Stimulated activated CD4-positive, alpha-beta T cell treated with anti-CD3 and anti-CD28 coated beads, TNF-alpha, amount 100 ng/mL, for 48 hours (primary cell): ENCODE measurements at regions not wholly inside any gene's neighbourhood (a gene's known extent, or its start where the extent isn't known, plus 50 kb on each side); places are given as distances from the start of the nearest gene placed in this dataset.

ENCODE experiments used
- DNase-seq, 3 donors: peaks; one replicate each; pipeline ENCODE4 v3.0.0-alpha.2; 2020; ENCODE audit warnings: low read depth in 3 of 3

DNA sequence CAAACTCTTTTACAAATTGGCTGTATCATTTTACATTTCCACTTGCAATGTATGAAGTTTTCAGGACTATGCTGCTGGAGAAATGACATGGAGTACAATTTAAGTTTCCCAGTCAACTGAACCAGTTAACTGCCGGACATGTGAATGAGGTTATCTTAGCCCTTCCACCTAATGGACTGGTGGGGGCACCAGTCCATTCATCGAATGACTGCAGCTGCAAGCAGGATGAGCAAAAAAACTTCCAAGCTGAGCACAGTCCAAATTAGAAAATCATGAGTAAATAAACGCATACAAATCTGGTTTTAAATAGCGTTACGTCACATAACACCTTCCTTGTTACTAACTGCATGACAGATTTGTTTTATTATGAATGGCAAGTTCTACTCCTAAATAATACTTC, 1131.5 kb downstream of the PCDH18 start:
- no peak for DNase-seq

DNA sequence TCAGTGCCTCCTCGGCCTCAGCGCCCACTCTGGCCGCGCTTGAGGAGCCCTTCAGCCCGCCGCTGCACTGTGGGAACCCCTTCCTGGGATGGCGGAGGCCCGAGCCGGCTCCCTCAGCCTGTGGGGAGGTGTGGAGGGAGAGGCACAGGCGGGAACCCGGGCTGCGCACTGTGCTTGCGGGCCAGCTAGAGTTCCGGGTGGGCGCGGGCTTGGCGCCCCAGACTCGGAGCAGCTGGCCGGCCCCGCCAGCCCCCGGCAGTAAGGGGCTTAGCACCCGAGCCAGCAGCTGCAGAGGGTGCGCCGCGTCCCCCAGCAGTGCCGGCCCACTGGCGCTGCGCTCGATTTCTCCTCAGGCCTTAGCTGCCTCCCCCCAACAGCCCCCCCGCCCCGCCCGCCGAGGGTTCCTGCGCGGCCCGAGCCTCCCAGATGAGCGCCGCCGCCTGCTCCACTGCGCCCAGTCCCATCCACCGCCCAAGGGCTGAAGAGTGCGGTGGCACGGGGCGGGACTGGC, 1137.0 kb downstream of the PCDH18 start:
- no peak for DNase-seq

DNA sequence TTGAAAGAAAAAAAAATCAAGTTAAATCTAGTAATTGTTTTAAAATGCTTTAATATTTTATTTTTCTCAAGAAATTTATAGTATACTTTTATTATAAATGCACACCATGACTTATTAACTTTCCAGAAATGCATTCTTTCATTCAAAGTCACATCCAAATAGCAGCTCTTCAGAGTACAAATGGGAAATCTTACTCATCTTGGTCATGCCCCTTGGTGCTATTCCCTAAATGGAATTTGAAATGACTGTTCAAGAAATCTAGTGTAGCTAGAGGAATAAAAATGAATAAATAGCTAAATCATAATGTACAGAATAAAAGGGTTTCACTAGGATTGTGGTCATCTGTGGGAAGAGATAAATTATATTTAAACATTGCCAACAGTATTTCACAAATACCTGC, 1139.7 kb downstream of the PCDH18 start:
- DNase-seq, result no peak

DNA sequence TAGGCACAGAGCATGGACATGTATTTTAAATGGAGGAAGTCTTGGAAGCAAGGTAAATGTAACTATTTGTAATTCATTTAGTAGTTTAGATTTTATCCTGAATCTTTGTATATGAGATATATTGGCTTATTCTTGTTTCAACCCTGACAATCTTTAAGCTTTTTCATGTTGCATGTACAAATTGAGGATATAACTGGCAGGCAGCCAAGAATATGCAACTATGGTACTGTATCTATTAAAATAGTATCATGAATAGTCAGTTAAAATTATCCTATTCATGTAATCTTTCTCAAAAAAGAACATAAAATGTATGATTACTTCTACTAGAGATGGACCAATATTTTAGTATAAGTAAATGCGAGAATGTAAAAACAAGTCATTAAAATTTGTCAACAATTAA, 1141.5 kb downstream of the PCDH18 start:
- no peak for DNase-seq

DNA sequence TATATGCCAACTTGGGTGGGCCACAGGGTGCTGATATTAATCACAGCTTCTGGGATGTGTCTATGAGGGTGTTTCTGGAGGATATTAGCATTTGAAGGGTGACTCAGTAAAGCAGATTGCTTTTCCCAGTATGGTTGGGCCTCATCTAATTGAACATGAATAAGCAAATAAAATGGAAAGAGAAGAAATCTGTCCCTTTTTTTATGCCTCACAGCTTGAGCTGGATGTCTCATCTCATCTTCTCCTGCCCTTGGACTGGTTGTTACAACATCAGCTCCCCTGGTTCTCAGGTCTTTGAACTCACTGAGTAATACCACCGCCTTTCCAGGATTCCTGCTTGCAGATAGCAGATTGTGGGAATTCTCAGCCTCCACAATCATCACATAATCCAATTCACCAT, 1149.2 kb downstream of the PCDH18 start:
- no peak for DNase-seq

DNA sequence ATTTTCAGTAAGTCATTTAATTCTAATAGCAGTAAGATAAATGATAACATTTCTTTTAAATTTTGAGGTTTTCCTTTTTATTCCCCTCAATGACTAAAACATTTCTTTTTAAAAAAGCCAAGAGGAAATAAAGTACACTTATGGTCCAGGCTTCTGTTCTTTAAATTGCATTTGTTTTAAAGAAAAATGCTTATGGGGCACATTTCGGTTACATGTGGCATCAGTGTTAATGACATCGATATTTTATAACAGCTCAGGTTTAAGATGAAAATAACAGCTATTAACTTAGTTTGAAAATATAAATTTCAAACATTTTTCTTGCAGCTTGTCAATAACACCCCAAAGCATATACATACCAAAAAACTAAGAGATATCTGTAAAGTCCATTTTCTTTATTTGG, 1161.1 kb downstream of the PCDH18 start:
- no peak for DNase-seq

DNA sequence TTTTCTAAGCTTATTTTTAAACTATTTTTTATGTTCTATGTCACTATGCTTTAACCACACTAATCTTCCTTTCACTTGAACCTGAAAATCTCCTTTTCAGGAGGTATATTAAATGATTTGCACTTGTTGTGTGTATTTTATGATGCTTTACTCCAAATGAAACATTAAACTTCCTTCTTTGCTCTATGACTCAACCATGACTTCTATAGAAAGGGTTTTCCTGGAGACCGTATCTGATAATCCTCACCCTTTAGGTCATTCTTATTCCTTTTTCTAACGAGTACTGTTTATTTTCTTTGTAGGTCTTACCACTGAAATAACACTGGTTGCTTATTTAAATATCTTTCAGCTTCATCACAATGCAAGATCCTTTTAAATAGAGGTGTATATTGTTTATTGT, 1163.2 kb downstream of the PCDH18 start:
- no peak for DNase-seq

DNA sequence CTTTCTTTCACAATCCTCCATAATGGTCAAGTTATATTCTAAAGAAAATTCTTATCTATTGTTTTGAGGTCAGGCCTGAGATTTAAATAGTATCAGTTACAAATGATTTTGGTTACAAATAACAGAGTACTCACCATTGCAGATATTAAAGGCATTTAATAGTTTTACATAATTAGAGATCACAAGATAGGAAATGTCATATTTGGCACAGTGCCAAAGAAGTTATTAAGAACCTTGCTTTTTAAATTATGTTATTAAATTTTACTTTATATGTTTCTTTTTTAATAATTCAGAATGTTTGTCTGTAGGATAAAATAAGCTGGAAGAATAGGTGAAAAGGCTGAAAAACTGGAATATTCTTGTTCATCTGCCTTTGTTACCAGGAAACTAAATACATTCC, 1174.7 kb downstream of the PCDH18 start:
- no peak for DNase-seq

DNA sequence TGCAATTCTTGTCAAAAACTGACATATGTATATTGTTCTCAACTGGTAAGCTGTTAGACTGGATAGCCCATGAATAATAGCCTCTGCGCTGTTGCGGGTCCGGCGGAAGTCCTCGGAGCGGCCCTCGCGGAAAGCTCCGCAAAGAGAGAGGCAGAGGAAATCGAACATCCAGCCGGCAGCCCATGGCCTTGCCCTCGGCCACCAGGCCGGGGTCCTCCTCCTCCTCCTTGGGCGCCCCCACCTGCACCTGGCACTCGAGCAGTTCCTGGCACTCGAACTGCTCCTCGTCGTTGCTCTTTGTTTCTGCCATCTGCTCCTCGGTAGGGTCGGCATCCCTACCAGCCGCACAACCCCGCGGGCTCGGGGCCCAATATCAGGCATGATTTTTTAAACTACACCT, 1176.3 kb downstream of the PCDH18 start:
- DNase-seq, result no peak

DNA sequence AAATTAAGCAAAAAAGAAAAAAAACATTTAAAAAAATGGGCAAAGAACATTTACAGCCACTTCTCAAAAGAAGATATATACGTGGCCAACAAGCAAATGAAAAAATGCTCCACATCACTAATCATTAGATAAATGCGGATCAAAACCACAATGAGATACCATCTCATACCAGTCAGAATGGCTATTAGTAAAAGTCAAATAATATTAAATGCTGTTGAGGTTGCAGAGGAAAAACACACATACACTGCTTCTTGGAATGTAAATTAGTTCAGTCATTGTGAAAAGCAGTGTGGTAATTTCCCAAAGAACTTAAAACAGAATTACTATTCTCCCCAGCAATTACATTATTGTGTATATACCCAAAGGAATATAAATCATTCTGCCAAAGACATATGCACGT, 1189.0 kb downstream of the PCDH18 start:
- no peak for DNase-seq

DNA sequence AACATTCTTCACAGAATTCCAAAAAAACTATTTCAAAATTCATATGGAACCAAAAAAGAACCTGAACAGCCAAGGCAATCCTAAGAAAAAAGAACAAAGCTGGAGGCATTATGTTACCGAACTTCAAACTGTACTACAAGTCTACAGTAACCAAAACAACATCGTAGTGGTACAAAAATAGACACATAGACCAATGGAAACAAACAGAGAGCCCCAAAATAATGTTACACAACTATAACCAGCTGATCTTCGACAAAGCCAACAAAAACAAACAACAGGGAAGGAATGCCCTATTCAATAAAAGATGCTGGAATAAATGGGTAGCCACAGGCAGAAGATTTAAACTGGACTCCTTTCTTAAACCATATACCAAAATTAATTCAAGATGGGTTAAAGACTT, 1189.6 kb downstream of the PCDH18 start:
- DNase-seq, result no peak

DNA sequence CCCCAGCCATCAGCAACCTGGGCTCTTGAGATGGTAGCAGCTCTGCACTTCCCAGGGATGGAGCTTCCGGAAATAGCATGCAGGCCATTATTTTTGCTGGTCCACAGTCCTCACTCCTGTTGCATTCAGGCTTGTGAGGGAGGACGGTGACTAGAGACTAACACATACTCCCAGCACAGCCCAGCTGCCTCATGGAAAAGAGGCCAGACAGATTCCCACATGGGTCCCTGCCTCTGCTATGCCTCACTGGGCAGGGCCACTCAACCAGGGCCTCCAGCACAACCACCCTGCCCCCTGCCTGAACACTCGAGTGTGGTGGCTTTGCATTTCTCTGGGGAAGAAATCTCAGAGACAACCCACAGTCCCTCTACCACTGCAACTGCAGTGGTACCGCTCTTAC, 1195.1 kb downstream of the PCDH18 start:
- DNase-seq, result no peak

DNA sequence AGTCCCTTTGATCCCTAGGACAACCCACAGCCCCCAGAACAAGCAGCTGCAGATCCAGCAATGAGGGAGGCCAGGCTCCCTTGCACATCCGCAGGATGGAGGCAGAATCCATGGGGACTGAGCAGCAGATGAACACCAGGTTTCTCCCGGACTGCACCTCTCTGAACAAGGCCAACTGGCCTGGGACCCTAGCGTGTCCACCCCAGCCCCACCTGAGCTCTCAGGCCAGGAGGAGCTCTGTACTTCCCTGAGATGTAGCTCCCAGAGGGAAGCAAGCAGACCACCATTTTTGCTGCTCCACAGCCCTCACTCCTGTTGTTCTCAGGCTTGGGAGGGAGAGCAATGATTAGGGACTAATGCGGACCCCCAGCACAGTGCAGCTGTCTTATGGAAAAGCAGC, 1195.8 kb downstream of the PCDH18 start:
- DNase-seq, result no peak

DNA sequence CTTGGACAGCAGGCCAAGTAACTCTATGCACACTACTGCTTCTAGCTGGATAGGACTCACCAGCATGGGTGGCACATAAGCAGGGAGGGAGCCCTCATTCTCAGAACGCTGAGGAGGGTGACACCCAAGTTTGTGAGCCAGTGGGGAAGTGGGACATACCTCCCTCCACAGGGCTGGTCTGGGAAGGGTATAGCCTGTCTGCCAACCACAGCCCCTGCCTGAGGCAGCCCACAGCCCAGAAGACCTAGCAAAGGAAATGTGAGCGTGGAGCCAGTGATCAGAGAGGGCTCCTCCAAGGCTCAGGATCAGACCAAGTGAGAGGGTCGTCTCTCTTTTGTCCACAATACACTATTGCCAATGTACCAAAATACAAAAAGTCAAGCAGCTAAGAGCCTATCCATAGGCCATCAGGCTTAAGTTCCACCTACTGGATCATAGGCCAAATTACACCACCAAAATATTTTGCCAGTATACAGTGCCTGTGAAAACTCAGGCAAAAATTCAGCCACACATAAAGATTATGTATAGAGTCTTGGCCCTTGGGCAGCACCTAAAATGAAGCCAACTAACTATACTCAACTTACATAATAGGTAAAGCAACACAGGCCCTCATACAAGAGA, 1203.1 kb downstream of the PCDH18 start:
- DNase-seq, result no peak

DNA sequence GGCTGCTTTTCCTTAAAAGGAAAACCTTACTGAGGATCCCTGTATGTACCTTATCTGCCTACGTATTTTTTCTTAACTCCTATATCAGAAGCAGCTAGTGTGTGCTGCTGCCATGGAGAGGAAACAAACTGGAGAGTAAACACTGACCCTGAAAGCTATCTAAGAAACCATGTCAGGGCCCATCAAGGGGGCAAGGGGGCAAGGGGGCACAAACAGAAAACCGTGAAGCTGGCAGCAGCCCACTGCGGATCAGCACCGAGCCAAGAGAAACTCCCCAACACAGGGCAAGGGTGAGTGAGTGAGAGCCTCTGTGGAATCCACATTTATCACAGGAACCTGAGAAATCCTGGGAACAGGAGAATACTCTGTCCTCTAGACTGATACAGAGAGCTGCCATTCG, 1204.2 kb downstream of the PCDH18 start:
- no peak for DNase-seq

DNA sequence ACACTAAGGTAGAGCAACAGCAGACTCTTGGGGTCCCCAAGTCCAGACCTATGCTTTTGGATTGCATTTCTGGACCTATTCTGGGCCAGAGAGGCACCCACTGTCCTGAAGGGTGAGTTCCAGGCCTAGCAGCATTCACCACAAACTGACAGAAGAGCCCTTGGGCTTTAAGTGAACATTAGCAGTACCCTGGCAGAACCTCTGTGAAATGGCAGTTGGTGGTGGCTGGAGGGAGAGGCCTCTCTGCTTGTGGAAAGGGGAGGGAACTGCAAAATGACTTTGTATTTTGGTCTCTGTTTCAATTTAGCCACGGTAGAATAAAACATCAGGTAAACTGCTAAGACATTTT, 1211.9 kb downstream of the PCDH18 start:
- DNase-seq, result no peak

DNA sequence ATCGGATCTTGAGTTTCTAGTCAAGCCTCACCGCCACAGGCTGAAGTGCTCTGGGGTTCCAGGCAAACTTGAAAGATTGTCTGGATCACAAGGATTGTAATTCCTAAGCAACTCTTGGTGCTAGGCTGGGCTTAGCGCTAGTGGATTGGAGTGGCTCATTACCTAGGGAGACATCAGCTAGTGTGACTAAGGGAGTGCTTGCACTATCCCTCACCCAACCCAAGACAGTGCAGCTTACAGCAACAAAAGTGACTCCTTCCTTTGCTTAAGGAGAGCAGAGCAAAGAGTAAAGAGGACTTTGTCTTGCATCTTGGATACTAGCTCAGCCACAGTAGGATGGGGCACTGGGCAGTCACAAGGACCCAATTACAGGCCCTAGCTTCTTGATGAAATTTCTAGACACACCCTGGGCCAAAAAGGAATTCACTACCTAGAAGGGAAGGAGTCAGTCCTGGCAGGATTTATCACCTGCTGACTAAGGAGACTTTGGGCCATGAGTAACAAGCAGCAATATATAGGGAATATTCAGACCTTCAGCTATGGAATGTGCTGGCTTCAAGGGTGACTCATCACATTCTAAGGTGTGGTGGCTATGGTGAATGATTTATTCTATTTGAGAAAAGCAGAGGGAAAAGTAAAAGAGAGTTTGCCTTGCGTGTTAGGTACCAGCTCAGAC, 1212.4 kb downstream of the PCDH18 start:
- no peak for DNase-seq

DNA sequence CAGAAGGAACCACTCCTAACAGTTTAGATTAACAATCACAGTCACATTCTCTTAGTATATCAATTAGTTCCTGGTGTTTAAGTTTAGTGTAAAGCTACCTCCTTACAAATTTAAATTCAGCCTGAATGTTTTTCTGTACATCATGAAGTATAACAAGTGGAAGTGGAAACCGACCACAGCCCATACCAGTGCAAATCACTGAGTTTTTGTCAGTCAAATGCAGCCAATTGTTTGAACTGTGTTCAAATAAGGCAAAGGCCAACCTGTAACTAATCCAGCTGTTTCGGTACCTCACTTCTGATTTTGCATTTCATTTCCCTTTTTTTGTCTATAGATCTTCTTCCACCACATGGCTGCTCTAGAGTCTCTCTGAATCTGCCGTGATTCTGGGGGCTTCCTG, 1215.3 kb downstream of the PCDH18 start:
- DNase-seq, result no peak

DNA sequence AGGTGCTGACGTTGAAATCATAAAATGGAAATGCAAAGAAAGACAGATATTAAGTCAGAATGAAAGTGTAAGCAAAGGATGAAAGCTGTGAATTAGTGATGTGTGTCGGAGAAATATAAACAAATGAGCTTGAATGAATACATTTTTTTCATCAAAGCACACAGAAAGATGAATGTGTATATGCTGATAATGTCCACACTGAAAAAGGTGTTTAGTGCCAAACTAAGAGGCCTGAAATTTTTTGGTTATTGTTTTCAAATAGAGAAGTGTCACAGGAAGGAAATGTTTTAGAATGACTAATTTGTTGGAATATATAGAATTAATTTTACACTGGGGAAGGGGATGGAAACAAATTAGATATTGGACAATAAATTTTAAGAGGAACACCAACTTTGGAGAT, 1217.6 kb downstream of the PCDH18 start:
- no peak for DNase-seq

DNA sequence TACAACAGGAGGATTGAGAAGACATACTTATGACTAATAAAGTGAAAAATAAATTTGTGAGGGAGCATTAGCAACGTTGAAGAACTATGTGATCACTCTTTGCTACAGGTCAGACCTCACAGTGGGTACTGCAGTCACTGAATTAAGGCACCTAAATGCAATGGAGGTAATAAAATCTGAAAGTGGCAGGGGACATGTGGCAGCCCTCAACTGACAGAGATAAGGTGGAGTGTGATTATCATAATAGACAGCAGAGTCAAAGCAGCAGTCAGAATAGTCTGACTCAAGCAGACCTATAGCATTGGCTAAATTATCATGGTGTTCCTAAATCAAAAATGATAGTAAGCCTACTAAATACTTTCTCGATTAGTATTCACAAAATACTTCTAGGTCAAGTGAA, 1220.5 kb downstream of the PCDH18 start:
- DNase-seq, result no peak

DNA sequence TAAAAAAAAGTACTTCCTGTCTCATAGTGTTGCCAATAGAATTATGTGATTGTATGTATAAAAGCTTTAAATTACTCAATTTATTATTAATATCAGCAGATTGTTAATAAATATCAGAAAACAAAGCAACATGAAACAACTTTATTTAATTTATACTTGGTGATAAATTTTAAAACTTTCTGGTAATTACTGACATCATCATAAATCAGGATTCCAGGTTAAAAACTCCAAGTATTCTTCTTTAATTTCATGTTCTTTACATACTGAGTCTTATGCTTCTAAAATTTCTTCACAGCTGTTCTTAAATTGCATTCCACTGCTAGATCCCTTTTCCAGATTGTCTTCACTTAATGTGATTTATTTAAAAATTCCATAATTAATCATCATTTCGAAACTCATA, 1224.5 kb downstream of the PCDH18 start:
- no peak for DNase-seq

DNA sequence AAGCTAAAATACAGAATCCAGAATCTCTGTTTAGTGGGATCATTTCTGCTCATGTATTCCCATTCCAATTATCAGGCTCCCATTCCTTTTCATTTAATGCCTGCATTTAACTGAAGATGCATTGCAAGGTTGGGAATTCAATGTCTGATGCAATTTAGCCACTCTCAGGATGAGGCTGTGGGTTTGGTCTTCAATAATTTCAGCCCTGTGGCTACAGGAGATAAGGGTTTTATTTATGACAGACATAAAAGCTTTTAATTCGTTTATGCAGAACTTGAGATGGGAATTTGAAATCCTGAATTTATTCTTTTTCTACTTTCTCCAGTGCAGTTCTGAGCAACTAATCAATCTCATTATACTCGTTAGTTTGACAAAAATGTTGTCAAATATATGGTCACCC, 1225.9 kb downstream of the PCDH18 start:
- DNase-seq, result no peak

DNA sequence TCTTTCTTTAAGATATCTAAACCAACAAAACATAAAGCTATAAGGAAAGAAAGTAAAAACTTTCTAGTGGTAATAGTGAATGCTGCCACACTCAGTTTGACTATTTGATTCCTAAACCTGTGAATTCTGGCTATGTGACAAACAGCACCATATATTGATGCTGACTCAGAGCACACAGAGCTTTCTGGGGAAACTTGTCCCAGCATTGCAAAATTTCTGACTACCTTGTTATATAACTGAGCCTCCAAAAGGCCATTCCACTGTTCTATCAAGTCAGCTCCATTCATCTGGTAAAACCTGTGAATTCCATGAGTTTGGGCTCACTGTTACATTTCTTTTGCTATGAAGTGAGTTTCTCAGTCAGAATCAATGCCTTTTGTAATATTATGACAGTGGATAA, 1229.7 kb downstream of the PCDH18 start:
- DNase-seq, result no peak
